GM18909 (cell line): ENCODE measurements at regions not wholly inside any gene's neighbourhood (a gene's known extent, or its start where the extent isn't known, plus 50 kb on each side); places are given as distances from the start of the nearest gene placed in this dataset.
"Not testable (repeated sequence)": the region's sequence is repeated elsewhere in the genome, so short reads cannot be mapped to it uniquely, and the experiment has no call there.

ENCODE experiments used
- ATAC-seq: cut with Tn5 transposase; IDR thresholded peaks from one replicate; pipeline ENCODE4 v1.9.1; 2021; ENCODE audit warnings: mild to moderate bottlenecking; ENCODE audit not compliant: unreplicated experiment, poor library complexity

DNA sequence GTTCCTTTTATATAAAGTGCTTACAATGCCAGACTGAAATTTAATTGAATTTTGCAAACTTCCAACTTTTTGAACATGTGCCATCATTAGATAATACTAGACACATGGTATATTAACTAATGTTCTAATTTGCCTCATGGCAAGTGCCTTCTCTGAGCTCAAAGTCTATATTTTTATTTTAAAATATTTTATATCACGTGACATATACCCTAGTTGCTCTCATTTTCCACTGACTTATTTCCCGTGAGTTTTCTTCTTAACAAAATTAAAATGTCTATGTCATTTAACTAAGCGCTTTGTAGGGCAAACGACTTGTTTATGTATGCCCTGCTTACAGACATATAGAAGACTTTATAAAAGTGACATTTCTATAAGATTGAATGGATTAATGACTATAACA lies 509.6 kb upstream of the SYT4 start:
- no peak for ATAC-seq

- not testable (repeated sequence) for ATAC-seq
Measured at GRCh38 chr18:43787721-43788120, 510.4 kb upstream of the SYT4 start.

DNA sequence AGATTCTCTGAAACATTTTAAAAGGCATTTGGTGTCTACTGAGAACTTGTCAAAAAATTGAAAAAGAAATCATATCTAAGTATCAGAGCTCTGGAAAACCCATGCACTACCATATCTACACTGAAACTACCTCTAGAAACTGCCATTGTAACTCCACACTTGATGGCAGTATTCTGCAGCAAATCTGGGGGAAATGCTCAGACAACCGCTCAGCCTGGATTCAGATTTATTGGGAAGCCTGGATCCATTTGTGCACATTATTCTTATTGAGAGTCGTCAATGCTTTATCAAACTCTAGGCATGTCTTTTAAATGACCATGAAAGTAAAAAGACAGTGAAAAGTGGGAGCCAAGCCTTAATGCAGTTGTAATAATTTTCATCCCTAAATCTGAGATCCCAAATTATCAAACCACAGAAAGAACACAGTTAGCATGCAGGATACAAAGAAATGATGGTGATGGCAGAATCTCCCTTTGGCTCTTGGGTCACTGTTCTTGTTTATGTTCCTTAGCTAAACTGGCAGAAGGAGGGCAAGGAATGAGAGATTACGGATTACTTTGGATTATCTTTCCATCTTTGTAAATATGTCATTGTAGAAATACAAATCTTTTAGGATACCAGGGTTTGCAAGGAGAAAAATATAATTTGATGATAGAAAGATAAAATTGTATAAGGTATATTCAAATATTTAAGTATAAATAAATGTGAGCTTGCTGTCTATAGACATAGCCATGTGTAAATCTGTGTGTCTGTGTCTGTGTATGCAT lies 512.1 kb upstream of the SYT4 start:
- ATAC-seq, result no peak

GRCh38 chr18:43793910-43794309 lies 516.6 kb upstream of the SYT4 start:
- no peak for ATAC-seq

DNA sequence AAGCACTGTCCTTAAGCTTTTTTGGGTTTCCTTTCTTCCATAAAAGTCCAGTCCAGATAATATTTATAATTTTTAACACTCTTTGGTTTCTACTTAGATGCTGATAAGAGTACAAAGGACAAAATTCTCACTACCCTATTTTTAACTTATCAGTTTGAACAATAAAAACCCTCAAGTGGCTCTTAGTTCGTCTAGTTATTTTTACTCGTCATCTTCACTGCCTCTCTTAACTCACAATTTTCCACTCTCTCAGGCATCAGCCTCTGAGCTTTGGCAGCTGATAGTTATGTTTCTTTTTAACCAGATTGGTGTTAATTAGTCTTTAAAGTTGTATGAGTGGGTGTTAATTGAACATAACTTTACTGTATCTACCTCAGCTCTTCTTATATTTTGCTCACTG lies 517.1 kb upstream of the SYT4 start:
- ATAC-seq, result no peak

DNA sequence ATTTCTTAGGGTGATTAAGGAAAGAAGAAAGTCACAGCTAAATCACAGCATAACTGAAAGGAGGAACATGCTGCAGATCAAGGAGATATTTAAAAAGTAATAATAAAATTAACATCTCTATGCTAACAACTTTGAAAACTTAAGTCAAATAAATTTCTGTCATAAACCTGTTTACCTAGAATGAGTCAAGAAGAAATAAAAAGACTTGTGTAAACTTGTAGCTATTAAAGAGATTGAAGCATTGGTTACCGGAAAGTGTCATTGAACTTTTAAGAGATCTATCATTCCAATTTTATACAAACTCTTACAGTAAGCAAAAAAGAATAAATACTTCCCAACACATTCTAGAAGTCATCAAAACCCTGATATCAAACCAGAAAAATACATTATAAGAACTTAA lies 520.1 kb upstream of the SYT4 start:
- no peak for ATAC-seq

DNA sequence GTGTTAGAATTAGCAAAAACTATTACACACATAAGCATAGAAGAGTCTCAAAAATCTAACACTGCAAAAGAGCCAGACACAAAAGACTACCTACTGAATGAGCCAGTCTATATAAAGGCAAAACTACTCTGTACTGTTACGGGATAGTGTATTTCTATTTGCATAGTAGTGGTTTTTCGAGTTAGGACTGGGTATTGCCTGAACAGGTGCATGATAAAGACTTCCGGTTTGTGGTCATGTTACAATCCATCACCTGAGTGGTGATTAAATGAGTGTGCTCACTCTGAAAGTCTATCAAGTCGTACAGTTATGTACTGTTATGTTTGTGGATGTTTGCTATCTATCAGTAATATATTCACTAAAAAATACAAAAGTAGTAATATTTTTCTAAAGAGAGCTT lies 523.3 kb upstream of the SYT4 start:
- no peak for ATAC-seq

- no peak for ATAC-seq
Measured at GRCh38 chr18:43805646-43806194, 528.4 kb upstream of the SYT4 start.

DNA sequence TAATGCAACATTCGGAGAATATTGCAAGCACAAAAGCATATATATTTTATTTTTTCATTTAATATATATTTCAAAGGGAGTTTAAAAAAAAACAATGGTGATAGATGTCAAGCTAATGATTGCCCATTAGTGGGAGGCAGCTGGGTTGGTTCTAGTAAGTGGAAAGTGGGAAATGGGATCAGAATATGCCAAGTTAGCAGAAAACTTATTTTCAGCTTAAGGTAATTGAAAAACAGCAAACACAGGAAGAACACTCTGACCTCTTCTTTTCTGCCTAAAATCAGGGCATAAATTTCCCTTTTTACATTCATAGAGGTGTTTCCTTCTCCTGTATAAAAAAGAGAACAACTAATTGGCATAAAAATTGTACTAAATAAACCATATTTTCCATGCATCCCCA lies 535.3 kb upstream of the SYT4 start:
- no peak for ATAC-seq

DNA sequence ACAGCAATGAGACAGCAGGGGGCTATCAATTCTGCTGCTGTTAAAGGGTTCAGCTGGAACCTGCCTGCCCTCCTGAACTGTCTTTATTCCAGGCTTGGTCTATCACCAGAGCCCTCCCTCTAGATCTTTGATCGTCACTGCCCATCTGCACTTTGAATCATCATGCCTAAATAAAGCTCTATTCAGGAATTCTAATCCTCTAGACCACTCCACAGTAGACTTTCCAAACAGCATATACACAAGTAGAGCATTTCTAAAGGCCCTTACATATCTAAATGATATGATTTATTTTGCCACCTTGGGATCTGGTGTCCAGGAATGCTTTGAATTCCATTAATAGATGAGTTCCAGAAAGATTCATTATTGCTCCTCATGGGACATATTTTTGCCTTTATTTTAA lies 542.1 kb upstream of the SYT4 start:
- no peak for ATAC-seq

- no peak for ATAC-seq
Measured at GRCh38 chr18:43819873-43820272, 542.6 kb upstream of the SYT4 start.

- no peak for ATAC-seq
Measured at GRCh38 chr18:43825768-43826167, 548.5 kb upstream of the SYT4 start.

- ATAC-seq, result no peak
Measured at GRCh38 chr18:43826215-43826614, 548.9 kb upstream of the SYT4 start.

GRCh38 chr18:43827311-43827710 lies 550.0 kb upstream of the SYT4 start:
- ATAC-seq, result no peak

GRCh38 chr18:43830303-43830702 lies 553.0 kb upstream of the SYT4 start:
- ATAC-seq, result no peak

DNA sequence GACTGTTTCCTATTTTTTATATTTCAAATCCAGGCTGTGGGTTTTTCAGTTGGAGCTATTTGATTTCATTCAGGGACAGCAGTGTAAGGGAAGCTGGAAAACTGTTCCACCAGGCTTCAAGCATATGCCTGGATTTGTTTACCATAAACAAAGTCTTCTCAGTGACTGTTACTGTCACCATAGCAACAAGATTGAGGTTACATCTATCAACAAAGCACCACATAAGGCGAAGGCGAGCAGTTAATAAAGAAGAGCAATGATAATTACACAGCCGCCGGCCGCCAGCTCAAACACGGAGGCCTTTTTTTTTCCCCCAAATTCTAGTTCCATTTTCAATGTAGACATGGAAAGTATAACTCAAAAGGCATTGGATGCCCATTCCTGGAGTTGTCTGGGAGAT lies 553.7 kb upstream of the SYT4 start:
- ATAC-seq, result no peak

GRCh38 chr18:43846299-43846698 lies 569.0 kb upstream of the SYT4 start:
- ATAC-seq, result no peak

GRCh38 chr18:43847164-43848091 lies 570.1 kb upstream of the SYT4 start:
- ATAC-seq, result no peak

DNA sequence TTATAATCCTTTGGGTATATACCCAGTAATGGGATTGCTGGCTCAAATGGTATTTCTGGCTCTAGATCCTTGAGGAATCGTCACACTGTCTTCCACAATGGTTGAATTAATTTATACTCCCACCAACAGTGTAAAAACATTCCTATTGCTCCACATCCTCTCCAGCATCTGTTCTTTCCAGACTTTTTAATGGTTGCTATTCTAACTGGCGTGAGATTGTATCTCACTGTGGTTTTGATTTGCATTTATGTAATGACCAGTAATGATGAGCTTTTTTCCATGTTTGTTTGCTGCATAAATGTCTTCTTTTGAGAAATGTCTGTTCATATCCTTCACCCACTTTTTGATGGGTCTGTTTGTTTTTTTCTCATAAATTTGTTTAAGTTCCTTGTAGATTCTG lies 572.5 kb upstream of the SYT4 start:
- ATAC-seq, result not testable (repeated sequence)

GRCh38 chr18:43855376-43855775 lies 578.1 kb upstream of the SYT4 start:
- ATAC-seq, result no peak

DNA sequence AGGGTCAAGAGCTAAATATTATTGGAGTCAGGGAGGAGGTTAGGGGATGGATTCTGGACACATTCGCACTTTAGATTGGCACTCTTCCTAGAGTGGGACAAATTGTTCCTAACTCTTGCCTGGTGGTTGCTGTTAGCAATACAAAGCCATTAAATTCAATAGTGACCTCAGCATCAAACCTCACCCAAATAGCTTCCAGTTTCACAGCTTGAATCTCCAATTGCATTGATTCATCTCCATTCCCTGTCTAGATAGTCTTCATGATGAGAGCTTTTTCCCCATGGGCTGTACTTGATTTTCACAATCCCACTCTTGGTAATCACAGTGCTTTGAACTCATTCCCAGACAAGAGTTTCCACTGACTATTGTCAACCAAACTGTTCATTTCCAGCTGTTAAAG lies 585.9 kb upstream of the SYT4 start:
- no peak for ATAC-seq
